Neural cell (in vitro differentiated cells): ENCODE measurements at regions not wholly inside any gene's neighbourhood (a gene's known extent, or its start where the extent isn't known, plus 50 kb on each side); places are given as distances from the start of the nearest gene placed in this dataset.

Source experiments
- EP300 ChIP-seq: fragments of 450-650 bp; conservative IDR thresholded peaks from 2 replicates; pipeline ENCODE4 v1.6.1; 2014; ENCODE audit warnings: antibody characterized with exemption, mild to moderate bottlenecking, moderate library complexity; ENCODE audit not compliant: poor library complexity, severe bottlenecking
- EZH2 ChIP-seq: fragments of 200-600, 300-800 bp; shearing (Covaris generic), sonication (generic); IDR thresholded peaks from 2 replicates; pipeline ENCODE4 v1.6.1; 2014; ENCODE audit warnings: antibody characterized with exemption, low read length, borderline replicate concordance, mild to moderate bottlenecking; ENCODE audit not compliant: insufficient read depth, poor library complexity, severe bottlenecking
- MXI1 ChIP-seq: fragments of 450-650 bp; conservative IDR thresholded peaks from 2 replicates; pipeline ENCODE4 v1.6.1; 2014; ENCODE audit warnings: antibody characterized with exemption, mild to moderate bottlenecking; ENCODE audit not compliant: poor library complexity, severe bottlenecking
- POLR2AphosphoS5 ChIP-seq: IDR thresholded peaks from 2 replicates; pipeline ENCODE4 v1.6.1; 2012
- RAD21 ChIP-seq: fragments of 450-650 bp; conservative IDR thresholded peaks from 2 replicates; pipeline ENCODE4 v1.6.1; 2014; ENCODE audit warnings: antibody characterized with exemption, mild to moderate bottlenecking, moderate library complexity
- SMC3 ChIP-seq: fragments of 450-650 bp; conservative IDR thresholded peaks from 2 replicates; pipeline ENCODE4 v1.6.1; 2014; ENCODE audit warnings: antibody characterized with exemption, mild to moderate bottlenecking, moderate library complexity; ENCODE audit not compliant: poor library complexity
- TAF1 ChIP-seq: IDR thresholded peaks from 2 replicates; pipeline ENCODE4 v1.6.1; 2012; ENCODE audit warnings: low read depth
- TF ChIP-seq, protein P1 (sequence below): fragments of 450-650 bp; IDR thresholded peaks from 2 replicates; pipeline ENCODE4 v1.5.1; 2014; ENCODE audit warnings: antibody characterized with exemption, mild to moderate bottlenecking, moderate library complexity; ENCODE audit not compliant: poor library complexity, severe bottlenecking
- TF ChIP-seq, protein P2 (sequence below): IDR thresholded peaks from 2 replicates; pipeline ENCODE4 v1.6.1; 2012; ENCODE audit warnings: borderline replicate concordance

DNA sequence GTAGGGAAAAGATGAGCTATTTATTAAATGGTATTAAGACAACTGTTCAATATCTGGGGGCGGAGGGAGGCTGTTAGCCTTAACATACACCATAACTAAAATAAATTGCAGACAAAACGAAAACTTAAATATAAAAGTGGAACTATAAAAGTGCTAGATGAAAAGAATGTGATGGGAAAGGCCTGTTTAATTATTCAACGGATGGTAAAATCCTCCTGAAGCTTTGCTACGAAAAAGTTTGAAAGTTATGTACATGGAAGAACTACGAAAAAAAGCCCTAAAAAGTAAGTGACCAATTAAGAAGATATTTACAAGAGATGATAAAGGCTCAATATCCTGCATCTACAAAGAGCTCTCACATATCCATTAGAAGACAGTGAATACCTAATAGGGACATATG is 197.8 kb upstream of the IER5L start:
- TF ChIP-seq TAF1 (no peak), POLR2AphosphoS5 (no peak), EZH2 (no peak), MXI1 (no peak), SMC3 (no peak), RAD21 (no peak), EP300 (no peak)
- TF ChIP-seq, protein P1, sequence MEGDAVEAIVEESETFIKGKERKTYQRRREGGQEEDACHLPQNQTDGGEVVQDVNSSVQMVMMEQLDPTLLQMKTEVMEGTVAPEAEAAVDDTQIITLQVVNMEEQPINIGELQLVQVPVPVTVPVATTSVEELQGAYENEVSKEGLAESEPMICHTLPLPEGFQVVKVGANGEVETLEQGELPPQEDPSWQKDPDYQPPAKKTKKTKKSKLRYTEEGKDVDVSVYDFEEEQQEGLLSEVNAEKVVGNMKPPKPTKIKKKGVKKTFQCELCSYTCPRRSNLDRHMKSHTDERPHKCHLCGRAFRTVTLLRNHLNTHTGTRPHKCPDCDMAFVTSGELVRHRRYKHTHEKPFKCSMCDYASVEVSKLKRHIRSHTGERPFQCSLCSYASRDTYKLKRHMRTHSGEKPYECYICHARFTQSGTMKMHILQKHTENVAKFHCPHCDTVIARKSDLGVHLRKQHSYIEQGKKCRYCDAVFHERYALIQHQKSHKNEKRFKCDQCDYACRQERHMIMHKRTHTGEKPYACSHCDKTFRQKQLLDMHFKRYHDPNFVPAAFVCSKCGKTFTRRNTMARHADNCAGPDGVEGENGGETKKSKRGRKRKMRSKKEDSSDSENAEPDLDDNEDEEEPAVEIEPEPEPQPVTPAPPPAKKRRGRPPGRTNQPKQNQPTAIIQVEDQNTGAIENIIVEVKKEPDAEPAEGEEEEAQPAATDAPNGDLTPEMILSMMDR = no peak
- TF ChIP-seq, protein P2, sequence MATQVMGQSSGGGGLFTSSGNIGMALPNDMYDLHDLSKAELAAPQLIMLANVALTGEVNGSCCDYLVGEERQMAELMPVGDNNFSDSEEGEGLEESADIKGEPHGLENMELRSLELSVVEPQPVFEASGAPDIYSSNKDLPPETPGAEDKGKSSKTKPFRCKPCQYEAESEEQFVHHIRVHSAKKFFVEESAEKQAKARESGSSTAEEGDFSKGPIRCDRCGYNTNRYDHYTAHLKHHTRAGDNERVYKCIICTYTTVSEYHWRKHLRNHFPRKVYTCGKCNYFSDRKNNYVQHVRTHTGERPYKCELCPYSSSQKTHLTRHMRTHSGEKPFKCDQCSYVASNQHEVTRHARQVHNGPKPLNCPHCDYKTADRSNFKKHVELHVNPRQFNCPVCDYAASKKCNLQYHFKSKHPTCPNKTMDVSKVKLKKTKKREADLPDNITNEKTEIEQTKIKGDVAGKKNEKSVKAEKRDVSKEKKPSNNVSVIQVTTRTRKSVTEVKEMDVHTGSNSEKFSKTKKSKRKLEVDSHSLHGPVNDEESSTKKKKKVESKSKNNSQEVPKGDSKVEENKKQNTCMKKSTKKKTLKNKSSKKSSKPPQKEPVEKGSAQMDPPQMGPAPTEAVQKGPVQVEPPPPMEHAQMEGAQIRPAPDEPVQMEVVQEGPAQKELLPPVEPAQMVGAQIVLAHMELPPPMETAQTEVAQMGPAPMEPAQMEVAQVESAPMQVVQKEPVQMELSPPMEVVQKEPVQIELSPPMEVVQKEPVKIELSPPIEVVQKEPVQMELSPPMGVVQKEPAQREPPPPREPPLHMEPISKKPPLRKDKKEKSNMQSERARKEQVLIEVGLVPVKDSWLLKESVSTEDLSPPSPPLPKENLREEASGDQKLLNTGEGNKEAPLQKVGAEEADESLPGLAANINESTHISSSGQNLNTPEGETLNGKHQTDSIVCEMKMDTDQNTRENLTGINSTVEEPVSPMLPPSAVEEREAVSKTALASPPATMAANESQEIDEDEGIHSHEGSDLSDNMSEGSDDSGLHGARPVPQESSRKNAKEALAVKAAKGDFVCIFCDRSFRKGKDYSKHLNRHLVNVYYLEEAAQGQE = no peak
